ENCODE measurements at regions not wholly inside any gene's neighbourhood (a gene's known extent, or its start where the extent isn't known, plus 50 kb on each side); places are given as distances from the start of the nearest gene placed in this dataset.

DNA sequence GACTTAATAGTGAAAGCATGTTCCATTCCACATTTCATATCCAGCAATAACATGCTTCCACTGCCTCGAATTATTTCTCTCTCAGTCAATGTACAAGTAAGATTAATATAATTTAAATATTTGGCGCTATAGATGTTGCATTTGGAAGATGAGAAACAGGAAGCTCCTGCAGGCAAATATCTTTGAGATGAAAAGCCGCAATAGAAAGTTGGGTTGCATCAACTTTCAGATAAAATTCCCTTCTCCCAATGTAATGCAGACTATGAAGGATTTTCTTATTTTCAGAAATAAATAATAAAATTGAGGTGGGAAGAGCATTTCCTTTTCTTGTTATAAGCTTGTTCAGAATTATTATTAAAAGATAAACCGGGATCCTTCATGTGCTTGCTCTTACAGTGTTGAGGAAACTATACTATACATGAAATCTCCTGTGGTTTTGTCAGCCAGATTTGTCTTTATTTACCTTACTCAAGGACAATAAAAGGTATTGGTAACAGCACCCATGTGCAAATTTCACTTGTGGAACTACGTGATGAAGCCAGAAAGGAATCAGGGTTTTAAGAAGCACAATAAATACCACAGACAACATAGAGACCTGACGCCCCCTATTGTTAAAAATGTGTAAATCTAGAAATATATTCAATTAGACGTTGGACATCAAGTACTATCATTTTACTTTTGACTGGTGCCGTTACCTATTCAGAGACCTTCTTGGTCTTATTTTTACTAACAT, 307.0 kb downstream of the ARPP21 start:
- Histone ChIP-seq H3K36me3 (ENCODE audit: control insufficient read depth, insufficient read depth, low read length) (no peaks in the 10 kb centered on the region), H3K27me3 (ENCODE audit: control insufficient read depth, insufficient read depth, low read length) (no peaks in the 10 kb centered on the region), H3K27ac (ENCODE audit: low read length) (no peak overlapping the region), H3K4me1 (ENCODE audit: control insufficient read depth, insufficient read depth, low read length) (no peaks in the 10 kb centered on the region), H3K4me3 (ENCODE audit: low read length) (no peak overlapping the region), H3K9me3 (ENCODE audit: control insufficient read depth, insufficient read depth, low read length) (no peaks in the 10 kb centered on the region)
- WGBS (ENCODE audit: insufficient coverage, insufficient read length), result no CpG with 5 or more reads among the region's 8 CpGs
- DNase-seq (ENCODE audit: low read depth, low spot score), result peak; percentile 5

GRCh38 chr3:35946854-35947515, 307.7 kb downstream of the ARPP21 start:
- Histone ChIP-seq H3K36me3 (ENCODE audit: control insufficient read depth, insufficient read depth, low read length) (no peaks in the 10 kb centered on the region), H3K4me1 (ENCODE audit: control insufficient read depth, insufficient read depth, low read length) (no peaks in the 10 kb centered on the region), H3K4me3 (ENCODE audit: low read length) (no peak overlapping the region), H3K27ac (ENCODE audit: low read length) (no peak overlapping the region), H3K9me3 (ENCODE audit: control insufficient read depth, insufficient read depth, low read length) (no peaks in the 10 kb centered on the region), H3K27me3 (ENCODE audit: control insufficient read depth, insufficient read depth, low read length) (no peaks in the 10 kb centered on the region)
- DNase-seq (ENCODE audit: low read depth, low spot score), result no peak
- WGBS (ENCODE audit: insufficient coverage, insufficient read length), result no CpG with 5 or more reads among the region's 2 CpGs

- H3K4me3 ChIP-seq (ENCODE audit: low read length), result no peak overlapping the region
- no peak overlapping the region for H3K27ac ChIP-seq (ENCODE audit: low read length)
- no peaks in the 10 kb centered on the region for H3K27me3 ChIP-seq (ENCODE audit: control insufficient read depth, insufficient read depth, low read length)
- WGBS (ENCODE audit: insufficient coverage, insufficient read length), result no CpG with 5 or more reads among the region's 1 CpG
- no peaks in the 10 kb centered on the region for H3K36me3 ChIP-seq (ENCODE audit: control insufficient read depth, insufficient read depth, low read length)
- no peak for DNase-seq (ENCODE audit: low read depth, low spot score)
- H3K4me1 ChIP-seq (ENCODE audit: control insufficient read depth, insufficient read depth, low read length), result no peaks in the 10 kb centered on the region
- no peaks in the 10 kb centered on the region for H3K9me3 ChIP-seq (ENCODE audit: control insufficient read depth, insufficient read depth, low read length)
Measured at GRCh38 chr3:35950021-35950420, 310.7 kb downstream of the ARPP21 start.

- Histone ChIP-seq H3K36me3 (ENCODE audit: control insufficient read depth, insufficient read depth, low read length) (no peaks in the 10 kb centered on the region), H3K4me1 (ENCODE audit: control insufficient read depth, insufficient read depth, low read length) (no peaks in the 10 kb centered on the region), H3K9me3 (ENCODE audit: control insufficient read depth, insufficient read depth, low read length) (no peaks in the 10 kb centered on the region), H3K27ac (ENCODE audit: low read length) (no peak overlapping the region), H3K27me3 (ENCODE audit: control insufficient read depth, insufficient read depth, low read length) (no peaks in the 10 kb centered on the region), H3K4me3 (ENCODE audit: low read length) (no peak overlapping the region)
- DNase-seq (ENCODE audit: low read depth, low spot score), result no peak
Measured at GRCh38 chr3:35954413-35954812, 315.1 kb downstream of the ARPP21 start.

GRCh38 chr3:35965908-35966307, 326.6 kb downstream of the ARPP21 start:
- no peaks in the 10 kb centered on the region for H3K4me1 ChIP-seq (ENCODE audit: control insufficient read depth, insufficient read depth, low read length)
- no CpG with 5 or more reads among the region's 2 CpGs for WGBS (ENCODE audit: insufficient coverage, insufficient read length)
- H3K27me3 ChIP-seq (ENCODE audit: control insufficient read depth, insufficient read depth, low read length), result no peaks in the 10 kb centered on the region
- H3K36me3 ChIP-seq (ENCODE audit: control insufficient read depth, insufficient read depth, low read length), result no peaks in the 10 kb centered on the region
- no peak overlapping the region for H3K27ac ChIP-seq (ENCODE audit: low read length)
- no peak overlapping the region for H3K4me3 ChIP-seq (ENCODE audit: low read length)
- peak; percentile 29 for DNase-seq (ENCODE audit: low read depth, low spot score)
- no peaks in the 10 kb centered on the region for H3K9me3 ChIP-seq (ENCODE audit: control insufficient read depth, insufficient read depth, low read length)

- no peak overlapping the region for H3K4me3 ChIP-seq (ENCODE audit: low read length)
- H3K36me3 ChIP-seq (ENCODE audit: control insufficient read depth, insufficient read depth, low read length), result no peaks in the 10 kb centered on the region
- no peaks in the 10 kb centered on the region for H3K27me3 ChIP-seq (ENCODE audit: control insufficient read depth, insufficient read depth, low read length)
- H3K9me3 ChIP-seq (ENCODE audit: control insufficient read depth, insufficient read depth, low read length), result no peaks in the 10 kb centered on the region
- DNase-seq (ENCODE audit: low read depth, low spot score), result no peak
- no peaks in the 10 kb centered on the region for H3K4me1 ChIP-seq (ENCODE audit: control insufficient read depth, insufficient read depth, low read length)
- H3K27ac ChIP-seq (ENCODE audit: low read length), result no peak overlapping the region
- WGBS (ENCODE audit: insufficient coverage, insufficient read length), result no CpG with 5 or more reads among the region's 3 CpGs
Measured at GRCh38 chr3:35966629-35967464, 327.5 kb downstream of the ARPP21 start.

GRCh38 chr3:35968043-35968622, 328.8 kb downstream of the ARPP21 start:
- Histone ChIP-seq H3K36me3 (ENCODE audit: control insufficient read depth, insufficient read depth, low read length) (no peaks in the 10 kb centered on the region), H3K27me3 (ENCODE audit: control insufficient read depth, insufficient read depth, low read length) (no peaks in the 10 kb centered on the region), H3K4me1 (ENCODE audit: control insufficient read depth, insufficient read depth, low read length) (no peaks in the 10 kb centered on the region), H3K9me3 (ENCODE audit: control insufficient read depth, insufficient read depth, low read length) (no peaks in the 10 kb centered on the region), H3K27ac (ENCODE audit: low read length) (no peak overlapping the region), H3K4me3 (ENCODE audit: low read length) (no peak overlapping the region)
- no peak for DNase-seq (ENCODE audit: low read depth, low spot score)
- 100% methylated on average over 1 of the region's 1 CpG for WGBS (ENCODE audit: insufficient coverage, insufficient read length)

- H3K4me3 ChIP-seq (ENCODE audit: low read length), result no peak overlapping the region
- no peak overlapping the region for H3K27ac ChIP-seq (ENCODE audit: low read length)
Measured at GRCh38 chr3:35969406-35969805, 330.1 kb downstream of the ARPP21 start.

GRCh38 chr3:35970793-35971192, 331.5 kb downstream of the ARPP21 start:
- no peak for DNase-seq (ENCODE audit: low read depth, low spot score)
- Histone ChIP-seq H3K4me1 (ENCODE audit: control insufficient read depth, insufficient read depth, low read length) (no peaks in the 10 kb centered on the region), H3K27ac (ENCODE audit: low read length) (no peak overlapping the region), H3K9me3 (ENCODE audit: control insufficient read depth, insufficient read depth, low read length) (no peaks in the 10 kb centered on the region), H3K4me3 (ENCODE audit: low read length) (no peak overlapping the region), H3K27me3 (ENCODE audit: control insufficient read depth, insufficient read depth, low read length) (no peaks in the 10 kb centered on the region), H3K36me3 (ENCODE audit: control insufficient read depth, insufficient read depth, low read length) (no peaks in the 10 kb centered on the region)
- WGBS (ENCODE audit: insufficient coverage, insufficient read length), result no CpG with 5 or more reads among the region's 2 CpGs

More at GRCh38 chr3:35969406-35969805, 330.1 kb downstream of the ARPP21 start:
- Histone ChIP-seq H3K27me3 (ENCODE audit: control insufficient read depth, insufficient read depth, low read length) (no peaks in the 10 kb centered on the region), H3K9me3 (ENCODE audit: control insufficient read depth, insufficient read depth, low read length) (no peaks in the 10 kb centered on the region), H3K36me3 (ENCODE audit: control insufficient read depth, insufficient read depth, low read length) (no peaks in the 10 kb centered on the region), H3K4me1 (ENCODE audit: control insufficient read depth, insufficient read depth, low read length) (no peaks in the 10 kb centered on the region)
- no CpG with 5 or more reads among the region's 3 CpGs for WGBS (ENCODE audit: insufficient coverage, insufficient read length)
- DNase-seq (ENCODE audit: low read depth, low spot score), result no peak

DNA sequence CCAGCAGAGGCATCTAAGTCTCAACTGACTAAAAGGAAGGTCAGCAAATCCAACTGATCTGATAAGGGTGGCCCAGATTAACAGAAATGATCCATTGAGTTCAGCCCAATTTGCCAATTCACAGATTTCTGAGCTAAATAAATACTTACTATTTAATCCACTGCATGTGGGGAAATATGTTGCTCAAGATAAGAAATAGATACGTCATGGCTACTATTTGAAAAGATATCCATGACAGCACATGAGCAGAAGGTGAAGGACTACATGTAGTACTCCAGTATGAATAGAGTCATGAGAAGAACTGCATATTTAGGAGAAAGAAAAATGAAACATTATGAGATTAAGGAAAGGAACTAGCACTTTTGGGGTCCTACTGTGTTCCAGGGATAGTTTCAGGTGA, 332.4 kb downstream of the ARPP21 start:
- Histone ChIP-seq H3K4me1 (ENCODE audit: control insufficient read depth, insufficient read depth, low read length) (no peaks in the 10 kb centered on the region), H3K27ac (ENCODE audit: low read length) (no peak overlapping the region), H3K36me3 (ENCODE audit: control insufficient read depth, insufficient read depth, low read length) (no peaks in the 10 kb centered on the region), H3K9me3 (ENCODE audit: control insufficient read depth, insufficient read depth, low read length) (no peaks in the 10 kb centered on the region), H3K27me3 (ENCODE audit: control insufficient read depth, insufficient read depth, low read length) (no peaks in the 10 kb centered on the region), H3K4me3 (ENCODE audit: low read length) (no peak overlapping the region)
- no peak for DNase-seq (ENCODE audit: low read depth, low spot score)
- WGBS (ENCODE audit: insufficient coverage, insufficient read length), result no CpG with 5 or more reads among the region's 1 CpG

Data from iPS DF 6.9 (cell line).